Lung (tissue), 9 donors: ENCODE measurements at regions not wholly inside any gene's neighbourhood (a gene's known extent, or its start where the extent isn't known, plus 50 kb on each side); places are given as distances from the start of the nearest gene placed in this dataset.
"Not testable (repeated sequence)": the region's sequence is repeated elsewhere in the genome, so short reads cannot be mapped to it uniquely, and the experiment has no call there.

Experiments used
- ATAC-seq: fragments of 200-7000 bp; cut with Tn5 transposase; one replicate; pipeline ENCODE4 v1.9.1; 2020; ENCODE audit warnings: moderate number of reproducible peaks; ENCODE audit not compliant: insufficient read depth, low FRiP score
- DNase-seq, 3 donors: peaks; one replicate each; pipeline ENCODE4 v3.0.0-alpha.2; 2013 to 2017
- H3K27ac ChIP-seq, 2 donors: one replicate each; pipeline ENCODE4 v1.5.1; 2013; ENCODE audit warnings: mild to moderate bottlenecking in 2 of 2, moderate library complexity in 2 of 2, control low read depth in 1 of 2, inconsistent platforms in 1 of 2, low read depth in 1 of 2, low read length in 1 of 2
- H3K27me3 ChIP-seq, 3 donors: one replicate each; pipeline ENCODE4 v1.5.1; 2013; ENCODE audit warnings: low read length in 2 of 3; ENCODE audit not compliant: control insufficient read depth in 3 of 3, insufficient read depth in 3 of 3
- H3K36me3 ChIP-seq, 4 donors: one replicate each; pipeline ENCODE4 v1.5.1; 2013; ENCODE audit warnings: low read length in 4 of 4, mild to moderate bottlenecking in 1 of 4, moderate library complexity in 1 of 4; ENCODE audit not compliant: control insufficient read depth in 4 of 4, insufficient read depth in 4 of 4
- H3K4me1 ChIP-seq, 5 donors: one replicate each; pipeline ENCODE4 v1.5.1; 2013; ENCODE audit warnings: low read length in 5 of 5, mild to moderate bottlenecking in 2 of 5, moderate library complexity in 1 of 5; ENCODE audit not compliant: control insufficient read depth in 5 of 5, insufficient read depth in 5 of 5
- H3K4me3 ChIP-seq: one replicate; pipeline ENCODE4 v1.5.1; 2013; ENCODE audit warnings: mild to moderate bottlenecking, control low read depth, moderate library complexity
- H3K9ac ChIP-seq, 2 donors: one replicate each; pipeline ENCODE4 v1.5.1; 2013; ENCODE audit warnings: low read length in 2 of 2, control low read depth in 1 of 2; ENCODE audit not compliant: insufficient read depth in 1 of 2
- H3K9me3 ChIP-seq, 4 donors: one replicate each; pipeline ENCODE4 v1.5.1; 2013; ENCODE audit warnings: low read length in 3 of 4, mild to moderate bottlenecking in 1 of 4, moderate library complexity in 1 of 4; ENCODE audit not compliant: control insufficient read depth in 4 of 4, insufficient read depth in 3 of 4
- WGBS, 2 donors: extraction: QIAGEN DNeasy Blood & Tissue Kit; methylation state at CpG; one replicate each; pipeline ENCODE4 v1.1.7; 2013; 5-methylcytosine and 5-hydroxymethylcytosine counted together
- donor health status: Bipolar disorder and iron deficiency.
- donor health status: healthy.
- donor health status: DM: yes; HTN: yes; CAD: no.

- H3K36me3 ChIP-seq, H3K9ac ChIP-seq, H3K27ac ChIP-seq, ATAC-seq, H3K9me3 ChIP-seq, H3K27me3 ChIP-seq, DNase-seq, H3K4me3 ChIP-seq, H3K4me1 ChIP-seq: not testable (repeated sequence)
- WGBS, 2 donors, result 96 to 98% methylated on average over 5 to 9 of the region's 10 CpGs
Measured at GRCh38 chr3:195638456-195638855, 54.7 kb upstream of the APOD start.

DNA sequence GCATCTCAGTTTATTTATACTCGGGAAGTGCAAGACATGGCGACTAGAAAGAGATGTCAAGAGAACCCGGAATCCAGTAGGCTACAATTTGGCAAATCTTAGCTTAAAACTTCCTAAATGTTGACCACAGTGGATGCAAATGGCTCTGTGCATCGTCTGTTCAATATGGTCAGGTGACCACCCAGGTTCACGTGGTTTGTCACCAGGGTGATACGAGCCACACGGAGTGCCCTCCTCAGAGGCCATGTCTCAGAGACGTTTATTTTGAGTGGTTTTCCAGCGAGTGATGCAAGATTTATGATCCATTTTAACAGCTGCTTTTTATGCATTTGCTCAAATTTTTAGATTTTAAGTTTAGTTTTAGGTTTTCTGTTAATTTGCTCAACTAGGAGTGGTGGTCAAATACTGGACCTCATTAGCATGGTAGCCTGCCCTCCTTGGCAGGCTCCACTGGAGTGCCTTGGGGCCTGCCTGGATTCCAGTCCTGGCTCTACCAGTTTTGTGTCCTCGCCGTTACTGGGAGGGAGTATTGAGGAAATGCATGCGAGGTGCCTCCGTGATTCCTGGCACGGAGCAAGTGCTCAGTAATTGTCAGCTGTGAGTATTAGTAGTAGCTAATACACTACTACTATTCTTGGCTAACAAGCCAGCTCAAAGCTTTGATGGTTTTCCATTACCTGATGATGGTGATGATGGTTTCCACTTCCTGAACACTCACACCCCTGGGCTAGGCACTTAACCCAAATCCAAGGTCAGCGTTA lies 53.9 kb upstream of the APOD start:
- not testable (repeated sequence) for H3K27ac ChIP-seq, H3K9me3 ChIP-seq, H3K36me3 ChIP-seq, DNase-seq, H3K27me3 ChIP-seq, H3K4me3 ChIP-seq, H3K4me1 ChIP-seq, ATAC-seq, H3K9ac ChIP-seq
- WGBS, 2 donors, result 76 to 85% methylated on average over 14 to 15 of the region's 15 CpGs

DNA sequence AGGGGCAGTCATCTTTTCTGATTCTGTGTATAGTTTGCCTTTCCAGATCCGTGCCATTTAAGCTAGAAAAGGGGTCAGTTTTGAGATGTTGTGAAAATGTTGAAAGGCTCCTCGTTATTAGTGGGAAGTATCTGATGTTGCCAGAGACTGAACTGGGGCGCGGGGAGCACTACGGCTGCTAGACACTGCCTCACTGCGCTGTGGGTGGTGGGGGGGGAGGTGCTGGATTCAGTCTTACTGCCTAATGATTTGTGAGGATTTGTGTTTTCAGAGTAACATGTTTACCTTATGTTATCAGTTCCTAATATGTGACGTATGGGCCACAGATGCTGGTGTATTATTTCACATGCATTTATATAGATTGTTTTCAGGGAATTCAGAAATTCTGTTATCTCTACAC lies 53.3 kb upstream of the APOD start:
- H3K9me3 ChIP-seq, H3K27ac ChIP-seq, H3K9ac ChIP-seq, H3K27me3 ChIP-seq, H3K4me3 ChIP-seq, H3K36me3 ChIP-seq, ATAC-seq, DNase-seq, H3K4me1 ChIP-seq: not testable (repeated sequence)
- 81 to 93% methylated on average over 5 of the region's 7 CpGs for WGBS, 2 donors

GRCh38 chr3:195635898-195636685 lies 52.4 kb upstream of the APOD start:
- H3K27me3 ChIP-seq, H3K9ac ChIP-seq, H3K9me3 ChIP-seq, H3K4me1 ChIP-seq, H3K4me3 ChIP-seq, H3K27ac ChIP-seq, ATAC-seq, DNase-seq, H3K36me3 ChIP-seq: not testable (repeated sequence)
- 61 to 65% methylated on average over 13 to 17 of the region's 21 CpGs for WGBS, 2 donors

GRCh38 chr3:195635262-195635873 lies 51.6 kb upstream of the APOD start:
- ATAC-seq, H3K27ac ChIP-seq, H3K36me3 ChIP-seq, H3K27me3 ChIP-seq, H3K9ac ChIP-seq, H3K4me1 ChIP-seq, H3K9me3 ChIP-seq, H3K4me3 ChIP-seq, DNase-seq: not testable (repeated sequence)
- 0 to 5% methylated on average over 11 to 16 of the region's 64 CpGs for WGBS, 2 donors

DNA sequence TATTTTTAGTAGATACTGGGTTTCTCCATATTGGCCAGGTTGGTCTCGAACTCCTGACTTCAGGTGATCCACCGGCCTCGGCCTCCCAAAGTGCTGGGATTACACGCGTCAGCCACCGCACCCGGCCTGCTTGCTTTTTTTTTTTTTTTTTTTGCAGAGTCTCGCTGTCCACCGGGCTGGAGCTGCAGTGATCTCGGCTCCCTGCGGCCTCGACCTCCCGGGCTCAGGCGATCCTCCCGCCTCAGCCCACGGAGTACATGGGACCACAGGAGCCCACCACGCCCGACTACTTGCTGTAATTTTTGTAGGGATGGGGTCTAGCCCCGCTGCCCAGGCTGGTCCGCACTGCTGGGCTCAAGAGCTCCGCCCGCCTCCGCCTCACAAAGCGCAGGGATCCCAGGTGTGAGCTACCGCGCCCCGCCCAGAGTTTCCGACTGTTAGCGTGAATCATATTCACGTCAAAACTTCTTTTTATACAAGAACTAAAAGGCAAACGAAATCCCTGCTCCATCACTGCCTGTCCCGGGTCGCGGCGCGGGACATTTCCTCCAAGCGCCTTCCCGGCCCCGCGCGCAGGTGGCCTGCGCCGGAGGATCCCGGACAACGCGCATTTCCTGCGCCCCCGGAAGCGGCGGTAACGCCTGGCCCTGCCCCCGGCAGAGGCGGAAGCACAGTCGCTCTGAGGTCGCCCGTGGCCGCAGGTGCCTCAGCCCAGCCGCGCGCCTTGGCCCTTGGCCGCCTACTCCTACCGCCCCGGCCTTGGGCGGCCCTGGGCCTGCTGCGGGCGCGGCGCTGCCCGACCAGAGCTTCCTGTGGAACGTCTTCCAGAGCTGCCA lies 50.9 kb upstream of the APOD start:
- H3K27ac ChIP-seq, result not testable (repeated sequence)
- ATAC-seq, result peak; percentile 95

More for the DNA sequence above, 50.9 kb upstream of the APOD start:
- not testable (repeated sequence) for H3K9ac ChIP-seq, H3K9me3 ChIP-seq, H3K4me1 ChIP-seq, DNase-seq, H3K4me3 ChIP-seq, H3K27me3 ChIP-seq, H3K36me3 ChIP-seq
- WGBS, 2 donors, result 0% methylated on average over 4 to 16 of the region's 70 CpGs
